ENCODE measurements at regions not wholly inside any gene's neighbourhood (a gene's known extent, or its start where the extent isn't known, plus 50 kb on each side); places are given as distances from the start of the nearest gene placed in this dataset.
"Not testable (repeated sequence)": the region's sequence is repeated elsewhere in the genome, so short reads cannot be mapped to it uniquely, and the experiment has no call there.

- DNase-seq: no peak
Measured at GRCh38 chr17:51347851-51348584, 87.7 kb downstream of the UTP18 start.

DNA sequence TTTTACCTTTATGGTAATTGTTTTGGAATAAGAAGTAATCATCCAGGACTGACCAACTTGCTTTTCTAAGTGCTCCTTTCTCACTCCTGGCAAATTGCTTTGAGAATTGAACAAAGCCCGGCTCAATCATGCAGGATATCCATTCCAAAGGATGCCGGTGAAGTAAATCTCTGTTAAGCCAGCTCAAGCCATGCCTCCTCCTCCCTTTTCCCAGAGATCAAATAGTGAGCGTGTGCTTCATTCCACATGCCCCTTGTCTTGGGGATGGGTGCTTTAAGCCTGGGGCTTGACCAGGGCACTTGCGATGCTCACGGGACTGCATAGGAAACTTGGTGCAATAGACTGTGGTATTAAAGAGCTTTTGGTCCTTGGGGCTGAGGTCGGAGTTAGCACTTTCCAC lies 90.7 kb downstream of the UTP18 start:
- no peak for DNase-seq

GRCh38 chr17:51351890-51352289 lies 91.5 kb downstream of the UTP18 start:
- no peak for DNase-seq

DNA sequence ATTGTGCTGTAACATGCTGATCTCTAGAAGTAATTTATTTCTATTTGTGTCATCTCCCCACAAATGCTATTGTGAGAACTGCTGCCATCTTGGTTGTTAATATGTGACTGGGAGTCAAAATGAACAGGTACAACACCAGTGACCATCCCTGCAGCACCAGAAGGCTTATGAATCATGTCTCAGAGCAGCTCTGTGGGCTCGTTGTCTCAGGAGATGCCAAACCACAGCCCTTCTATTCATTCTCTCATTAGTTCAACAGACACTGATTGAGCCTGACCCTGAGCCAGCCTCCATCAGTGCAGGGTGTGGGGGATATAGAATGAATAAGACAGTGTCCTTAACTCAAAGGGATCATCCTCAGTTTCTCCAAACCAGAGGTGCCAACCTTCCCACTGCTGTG lies 92.5 kb downstream of the UTP18 start:
- DNase-seq: no peak

DNA sequence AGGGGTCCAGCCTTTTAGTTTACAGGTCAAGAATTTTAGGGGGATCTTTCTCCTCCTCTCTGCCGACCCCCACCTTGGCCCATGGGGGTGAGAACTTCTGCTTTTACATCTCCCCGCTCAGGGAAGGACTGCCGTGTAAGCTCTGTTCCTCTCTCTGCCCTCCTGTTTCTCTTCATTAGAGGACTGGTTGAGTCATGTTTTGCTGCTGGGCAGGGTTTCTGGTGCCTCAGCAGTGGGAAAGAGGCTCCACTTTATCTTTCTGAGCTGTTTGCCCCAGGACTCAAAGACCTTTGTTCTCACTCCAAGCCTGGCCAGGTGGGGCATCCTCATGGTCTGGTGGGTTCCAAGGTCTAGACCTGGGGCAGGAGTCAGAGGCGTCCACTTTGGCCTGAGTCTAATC lies 93.0 kb downstream of the UTP18 start:
- DNase-seq: no peak

DNA sequence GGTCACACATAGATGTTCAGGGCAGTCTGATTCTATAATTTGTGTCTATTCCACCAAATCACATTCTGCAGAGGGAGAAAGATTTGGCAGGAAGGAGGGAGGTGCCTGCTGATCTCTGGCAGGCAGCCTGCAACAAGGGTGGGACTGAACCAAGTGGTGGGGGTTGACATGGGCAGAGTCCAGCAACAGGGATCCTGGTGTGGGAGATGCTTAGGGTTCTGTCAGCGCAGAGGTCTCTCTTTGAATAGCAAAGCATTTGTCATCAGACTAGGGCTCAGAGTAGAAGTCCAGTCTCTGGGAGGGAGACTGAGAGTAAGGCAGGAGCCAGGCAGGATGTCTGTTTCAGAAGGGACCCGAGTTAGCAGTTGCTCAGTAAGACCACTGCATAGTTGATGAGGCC lies 94.6 kb downstream of the UTP18 start:
- no peak for DNase-seq

DNA sequence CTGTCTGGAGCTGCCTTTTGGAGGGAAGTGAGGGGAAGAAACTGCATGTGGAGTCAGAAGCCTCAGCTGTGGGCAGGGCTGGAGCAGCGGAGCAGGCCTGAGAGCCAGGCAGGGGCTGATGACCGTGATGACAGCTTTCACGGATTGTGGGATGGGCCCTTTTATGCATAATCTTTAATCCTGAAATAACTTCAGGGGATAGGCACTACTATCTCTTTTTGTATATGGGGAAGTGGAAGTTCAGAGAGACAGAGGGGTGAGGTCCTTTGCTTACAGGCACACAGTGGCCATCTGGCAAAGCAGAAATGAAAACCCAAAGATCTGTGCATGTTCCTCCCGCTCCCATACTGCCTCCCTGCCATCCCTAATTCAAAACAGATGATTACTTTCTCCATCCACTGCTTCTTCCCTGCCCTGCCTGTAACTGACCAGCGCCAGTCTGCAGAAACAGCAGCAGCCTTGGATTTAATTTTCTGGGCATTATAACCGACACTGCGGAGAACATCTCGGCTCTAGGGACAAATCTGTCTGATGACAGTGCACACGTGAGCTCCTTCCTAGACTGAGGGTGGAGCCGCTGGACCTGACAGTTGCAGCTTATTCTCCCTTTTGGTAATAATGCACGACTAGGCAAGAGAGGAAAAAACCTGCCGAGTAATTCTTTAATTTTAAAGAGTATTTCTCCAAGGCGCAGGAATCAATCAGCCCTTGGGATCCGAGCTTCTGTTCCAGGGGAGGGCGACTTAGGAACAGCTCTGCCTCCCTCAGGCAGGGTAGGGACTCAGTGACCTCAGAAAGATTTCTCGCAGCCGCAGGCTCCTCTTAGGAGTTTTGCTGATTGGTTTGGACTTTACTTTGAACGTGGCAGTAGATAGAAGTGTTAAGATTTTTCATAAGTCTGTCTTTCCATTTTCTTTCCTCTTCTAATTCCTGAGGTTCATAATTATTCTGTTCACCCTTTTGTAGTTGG lies 95.4 kb downstream of the UTP18 start:
- no peak for DNase-seq

DNA sequence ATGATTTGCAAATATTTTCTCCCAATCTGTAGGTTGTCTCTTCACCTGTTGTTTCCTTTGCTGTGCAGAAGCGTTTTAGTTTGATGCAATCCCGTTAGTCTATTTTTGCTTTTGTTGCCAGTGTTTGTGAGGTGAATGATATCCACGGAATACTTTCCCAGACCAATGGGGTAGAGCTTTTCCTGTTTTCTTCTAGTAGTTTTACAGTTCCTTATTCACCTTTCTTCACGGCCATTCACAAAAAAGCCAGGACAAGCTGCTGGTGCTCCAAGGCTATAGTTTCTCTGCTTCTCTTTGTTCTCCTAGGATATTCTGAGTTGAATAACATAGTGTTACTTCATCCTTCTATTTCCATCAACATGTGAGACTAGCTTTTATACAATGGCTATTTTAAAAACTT lies 98.7 kb downstream of the UTP18 start:
- no peak for DNase-seq

DNA sequence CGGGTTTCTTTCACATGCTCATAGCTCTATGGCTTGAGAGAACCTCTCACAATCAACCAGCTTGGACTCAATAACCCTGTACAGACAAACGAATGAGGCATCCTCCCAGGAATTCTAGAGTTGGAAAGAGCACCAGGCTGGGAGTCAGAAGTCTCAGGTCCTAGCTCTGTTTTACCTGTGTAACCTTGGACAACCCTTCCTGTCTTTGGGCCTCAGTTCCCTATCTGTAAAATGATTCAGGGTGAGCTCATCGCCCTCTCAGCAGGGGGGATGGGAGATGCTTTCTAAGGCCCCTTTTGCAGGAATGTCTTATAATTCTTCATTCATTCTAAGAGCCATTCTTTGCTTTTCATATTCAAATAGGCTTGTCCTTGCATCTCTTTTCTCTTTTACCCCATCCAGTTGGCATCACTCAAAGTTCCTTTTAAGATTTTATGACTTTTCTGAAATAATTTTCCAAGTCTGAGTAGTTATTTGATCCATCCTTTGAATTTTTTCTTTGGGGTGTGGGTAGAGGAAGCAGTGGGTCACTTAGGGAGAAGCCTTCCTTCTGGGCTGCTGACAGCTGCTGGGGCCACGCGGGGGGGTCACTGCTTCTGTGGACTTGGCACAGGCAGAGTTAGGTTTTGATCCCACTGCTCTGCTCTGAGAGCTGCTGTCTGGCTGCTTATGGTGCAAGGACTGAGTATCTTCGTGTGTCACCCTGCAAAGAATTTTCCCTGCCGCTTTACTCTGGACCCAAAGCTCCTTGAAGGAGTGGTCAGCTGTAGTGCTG lies 102.7 kb downstream of the UTP18 start:
- DNase-seq: no peak

DNA sequence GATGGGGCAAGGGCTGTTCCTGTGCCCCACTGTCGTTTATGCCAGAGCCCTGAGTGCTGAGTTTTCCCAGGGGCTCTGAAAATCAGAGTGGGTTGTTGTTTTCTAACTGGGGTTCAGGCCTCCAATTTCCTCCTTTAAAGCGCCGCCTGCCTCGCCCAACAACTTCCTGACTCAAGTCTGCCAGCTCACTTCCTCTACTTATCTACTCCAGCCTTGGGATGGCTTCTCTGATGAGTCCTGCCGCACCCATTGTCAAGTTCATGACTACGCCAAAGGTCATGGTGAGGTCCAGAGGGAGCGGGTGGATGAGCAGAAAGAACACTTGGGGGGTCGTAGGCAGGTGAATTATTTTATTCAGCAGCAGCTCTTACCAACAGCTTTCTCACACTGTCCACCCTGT lies 104.7 kb downstream of the UTP18 start:
- no peak for DNase-seq

DNA sequence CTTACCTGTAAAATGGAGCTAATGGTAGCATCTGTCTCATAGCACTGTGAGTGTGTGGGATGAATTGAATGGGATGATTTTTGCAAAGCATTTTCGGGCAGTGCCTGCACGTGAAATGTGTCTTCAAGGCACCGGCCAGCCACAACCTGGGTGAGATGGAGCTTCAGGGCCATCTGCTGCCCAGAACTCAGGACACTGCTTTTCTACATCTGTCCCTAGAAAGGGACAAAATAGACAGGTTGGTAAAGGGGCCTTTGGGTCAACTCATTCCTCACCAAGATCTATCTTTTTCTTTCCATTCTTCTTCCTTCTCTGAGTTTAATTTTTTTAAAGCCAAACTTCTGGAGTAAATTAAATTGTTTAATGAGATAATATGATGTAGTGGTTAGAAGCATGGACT lies 106.5 kb downstream of the UTP18 start:
- no peak for DNase-seq

GRCh38 chr17:51367836-51368235 lies 107.5 kb downstream of the UTP18 start:
- not testable (repeated sequence) for DNase-seq

- peak; percentile 26 for DNase-seq
Measured at GRCh38 chr17:51371732-51372151, 111.4 kb downstream of the UTP18 start.

DNA sequence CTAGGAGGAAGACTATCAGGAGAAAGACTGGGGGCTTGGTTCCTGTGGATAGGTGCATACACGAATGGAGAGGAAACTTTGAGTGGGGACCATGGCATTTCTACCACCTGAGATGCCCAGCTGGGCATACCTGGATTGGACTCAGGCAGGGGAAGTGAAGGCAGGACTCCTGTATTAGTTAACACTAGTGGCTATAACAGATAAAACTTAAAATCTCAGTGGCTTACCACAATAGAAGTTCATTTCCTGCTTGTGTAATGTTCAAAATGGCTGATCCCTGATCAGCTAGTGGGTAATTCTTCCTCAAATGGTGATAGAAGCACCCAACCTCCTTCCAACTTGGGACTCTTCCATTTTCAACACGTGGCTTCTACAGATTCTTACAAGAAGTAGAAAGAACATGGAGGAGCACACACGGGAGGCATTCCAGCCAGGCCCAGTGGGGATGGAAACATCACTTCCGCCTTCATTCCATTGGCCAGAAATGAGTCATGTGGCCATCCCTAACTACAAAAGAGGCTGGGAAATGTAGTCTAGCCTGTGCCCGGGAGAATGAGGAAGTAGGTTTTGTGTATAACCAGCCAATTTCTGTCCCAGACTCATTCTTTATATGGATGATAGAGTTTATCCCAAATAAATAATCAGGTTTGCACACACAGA lies 112.1 kb downstream of the UTP18 start:
- DNase-seq: no peak

- no peak for DNase-seq
Measured at GRCh38 chr17:51373489-51374152, 113.3 kb downstream of the UTP18 start.

GRCh38 chr17:51374209-51374608 lies 113.9 kb downstream of the UTP18 start:
- DNase-seq: no peak

- DNase-seq: no peak
Measured at GRCh38 chr17:51375771-51376170, 115.4 kb downstream of the UTP18 start.

- no peak for DNase-seq
Measured at GRCh38 chr17:51376739-51377138, 116.4 kb downstream of the UTP18 start.

DNA sequence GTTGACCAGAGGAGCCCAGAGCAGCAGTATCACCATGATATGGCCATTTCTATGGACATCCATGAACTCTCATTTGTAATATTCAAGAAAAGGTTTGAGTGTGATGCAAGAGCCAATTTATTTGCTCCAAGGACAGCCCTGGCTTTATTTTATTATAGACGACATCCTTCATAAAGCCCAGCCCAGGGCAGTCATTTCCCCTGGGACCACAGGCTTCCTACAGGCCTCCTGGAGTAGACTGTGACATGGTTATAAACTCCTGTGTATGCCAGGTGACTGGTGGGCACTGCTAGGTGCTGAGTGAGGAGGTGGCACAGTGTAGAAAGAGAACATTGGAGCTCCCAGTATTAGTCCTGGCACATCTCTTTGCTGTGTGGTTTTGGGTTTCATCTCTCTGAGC lies 120.9 kb downstream of the UTP18 start:
- DNase-seq: no peak

- no peak for DNase-seq
Measured at GRCh38 chr17:51385208-51385607, 124.9 kb downstream of the UTP18 start.

GRCh38 chr17:51387582-51387981 lies 127.2 kb downstream of the UTP18 start:
- DNase-seq: no peak

DNA sequence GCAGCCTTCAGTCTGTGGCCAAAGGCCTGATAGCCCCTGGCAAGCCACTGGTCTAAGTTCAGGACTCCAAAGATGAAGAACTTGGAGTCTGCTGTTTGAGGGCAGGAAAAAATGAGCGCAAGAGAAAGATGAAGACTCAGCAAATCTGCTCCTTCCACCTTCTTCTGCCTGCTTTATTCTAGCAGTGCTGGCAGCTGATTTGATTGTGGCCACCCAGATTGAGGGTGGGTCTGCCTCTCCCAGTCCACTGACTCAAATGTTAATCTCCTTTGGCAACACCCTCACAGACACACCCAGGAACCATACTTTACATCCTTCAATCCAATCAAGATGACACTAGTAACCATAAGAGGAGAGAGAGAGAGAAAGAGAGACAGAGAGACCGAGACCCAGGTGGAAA lies 127.6 kb downstream of the UTP18 start:
- no peak for DNase-seq
